OCI-LY1 (cell line): ENCODE measurements at regions not wholly inside any gene's neighbourhood (a gene's known extent, or its start where the extent isn't known, plus 50 kb on each side); places are given as distances from the start of the nearest gene placed in this dataset.

Experiments used
- H2AFZ ChIP-seq: fragments of 200-600 bp; sonication (generic), shearing (Covaris generic); 2 replicates; pipeline ENCODE4 v1.6.0; 2014; ENCODE audit warnings: antibody characterized with exemption, mild to moderate bottlenecking, low read length
- H3F3A ChIP-seq: fragments of 200-600 bp; sonication (generic), shearing (Covaris generic); 2 replicates; pipeline ENCODE4 v1.6.0; 2014; ENCODE audit warnings: mild to moderate bottlenecking, antibody characterized with exemption, low read length, moderate library complexity; ENCODE audit not compliant: insufficient read depth
- H3K27ac ChIP-seq: fragments of 200-600 bp; sonication (generic); 2 replicates; pipeline ENCODE4 v1.5.1; 2014; ENCODE audit warnings: low read length, mixed run types, mild to moderate bottlenecking, low read depth; ENCODE audit not compliant: poor library complexity, severe bottlenecking
- H3K27me3 ChIP-seq: fragments of 200-600 bp; sonication (generic); 2 replicates; pipeline ENCODE4 v1.6.0; 2014; ENCODE audit warnings: antibody characterized with exemption, mild to moderate bottlenecking, low read length, moderate library complexity; ENCODE audit not compliant: insufficient read depth
- H3K36me3 ChIP-seq: fragments of 200-600 bp; sonication (generic); 2 replicates; pipeline ENCODE4 v1.6.1; 2014; ENCODE audit warnings: mild to moderate bottlenecking, antibody characterized with exemption, low read length, moderate library complexity, mixed read lengths; ENCODE audit not compliant: insufficient read depth
- H3K4me1 ChIP-seq: fragments of 200-600 bp; sonication (generic); 2 replicates; pipeline ENCODE4 v1.5.1; 2014; ENCODE audit warnings: mild to moderate bottlenecking, low read length, moderate library complexity; ENCODE audit not compliant: insufficient read depth, severe bottlenecking
- H3K4me2 ChIP-seq: fragments of 200-600 bp; sonication (generic), shearing (Covaris generic); 2 replicates; pipeline ENCODE4 v1.6.1; 2014; ENCODE audit warnings: low read length
- H3K4me3 ChIP-seq: fragments of 200-600 bp; sonication (generic); 2 replicates; pipeline ENCODE4 v1.5.1; 2014; ENCODE audit warnings: low read length, low read depth, mild to moderate bottlenecking, mixed read lengths; ENCODE audit not compliant: poor library complexity, severe bottlenecking
- H3K79me2 ChIP-seq: fragments of 200-600 bp; shearing (Covaris generic); 2 replicates; pipeline ENCODE4 v1.6.1; 2016; ENCODE audit warnings: mixed run types, low read length, mixed read lengths; ENCODE audit not compliant: insufficient read depth
- H3K9ac ChIP-seq: fragments of 200-600 bp; sonication (generic), shearing (Covaris generic); 2 replicates; pipeline ENCODE4 v1.6.1; 2014; ENCODE audit warnings: mild to moderate bottlenecking, low read length, mixed read lengths
- H3K9me2 ChIP-seq: fragments of 200-600 bp; sonication (generic), shearing (Covaris generic); 2 replicates; pipeline ENCODE4 v1.6.1; 2014; ENCODE audit warnings: low read depth, mild to moderate bottlenecking, low read length, mixed read lengths
- H3K9me3 ChIP-seq: fragments of 200-600 bp; shearing (Covaris generic); 2 replicates; pipeline ENCODE4 v1.6.1; 2014; ENCODE audit warnings: low read length, mixed read lengths
- H4K20me1 ChIP-seq: fragments of 200-600 bp; sonication (generic), shearing (Covaris generic); 2 replicates; pipeline ENCODE4 v1.6.0; 2016; ENCODE audit warnings: mild to moderate bottlenecking, low read length; ENCODE audit not compliant: insufficient read depth
- EZH2 ChIP-seq: fragments of 200-600 bp; sonication (generic), shearing (Covaris generic); IDR thresholded peaks from 2 replicates; pipeline ENCODE4 v1.8.0; 2017; ENCODE audit warnings: borderline replicate concordance, mixed run types, mild to moderate bottlenecking, antibody characterized with exemption, low read length, moderate library complexity, mixed read lengths
- TF ChIP-seq, protein P1 (sequence below): fragments of 200-600 bp; sonication (generic), shearing (Covaris generic); IDR thresholded peaks from 2 replicates; pipeline ENCODE4 v1.5.1; 2017; ENCODE audit warnings: mild to moderate bottlenecking, antibody characterized with exemption, low read length, moderate library complexity, mixed read lengths

DNA sequence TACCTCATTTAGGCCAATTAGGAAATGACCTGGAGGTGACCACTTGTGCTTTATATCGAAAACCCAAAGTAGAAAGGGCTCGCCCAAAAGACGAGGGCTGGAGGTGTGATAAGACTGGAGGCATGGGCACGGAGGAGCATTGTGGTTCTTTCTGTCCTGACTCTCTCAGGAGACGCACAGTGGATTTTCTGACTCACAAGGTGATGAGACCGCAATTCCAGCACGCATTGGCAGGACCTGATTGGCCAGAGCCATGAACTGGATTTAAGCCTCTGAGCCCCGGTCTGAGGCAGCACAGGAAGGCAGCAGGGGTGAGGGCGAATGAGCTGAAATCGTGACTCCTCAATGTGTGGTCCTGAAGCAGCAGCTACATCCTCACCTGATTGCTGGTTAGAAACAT lies 559.1 kb upstream of the SALL1 start:
- no peak overlapping the region for H2AFZ ChIP-seq
- H3K9me2 ChIP-seq: no peaks in the 10 kb centered on the region
- TF ChIP-seq EZH2: no peak
- TF ChIP-seq, protein P1, sequence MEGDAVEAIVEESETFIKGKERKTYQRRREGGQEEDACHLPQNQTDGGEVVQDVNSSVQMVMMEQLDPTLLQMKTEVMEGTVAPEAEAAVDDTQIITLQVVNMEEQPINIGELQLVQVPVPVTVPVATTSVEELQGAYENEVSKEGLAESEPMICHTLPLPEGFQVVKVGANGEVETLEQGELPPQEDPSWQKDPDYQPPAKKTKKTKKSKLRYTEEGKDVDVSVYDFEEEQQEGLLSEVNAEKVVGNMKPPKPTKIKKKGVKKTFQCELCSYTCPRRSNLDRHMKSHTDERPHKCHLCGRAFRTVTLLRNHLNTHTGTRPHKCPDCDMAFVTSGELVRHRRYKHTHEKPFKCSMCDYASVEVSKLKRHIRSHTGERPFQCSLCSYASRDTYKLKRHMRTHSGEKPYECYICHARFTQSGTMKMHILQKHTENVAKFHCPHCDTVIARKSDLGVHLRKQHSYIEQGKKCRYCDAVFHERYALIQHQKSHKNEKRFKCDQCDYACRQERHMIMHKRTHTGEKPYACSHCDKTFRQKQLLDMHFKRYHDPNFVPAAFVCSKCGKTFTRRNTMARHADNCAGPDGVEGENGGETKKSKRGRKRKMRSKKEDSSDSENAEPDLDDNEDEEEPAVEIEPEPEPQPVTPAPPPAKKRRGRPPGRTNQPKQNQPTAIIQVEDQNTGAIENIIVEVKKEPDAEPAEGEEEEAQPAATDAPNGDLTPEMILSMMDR: no peak
- no peaks in the 10 kb centered on the region for H3F3A ChIP-seq
- no peak overlapping the region for H3K4me3 ChIP-seq
- H3K4me2 ChIP-seq: no peak overlapping the region
- no peak overlapping the region for H3K9ac ChIP-seq
- no peaks in the 10 kb centered on the region for H3K27me3 ChIP-seq
- no peak overlapping the region for H3K27ac ChIP-seq
- H3K9me3 ChIP-seq: no peaks in the 10 kb centered on the region
- no peaks in the 10 kb centered on the region for H3K79me2 ChIP-seq
- no peaks in the 10 kb centered on the region for H3K4me1 ChIP-seq
- H3K36me3 ChIP-seq: no peaks in the 10 kb centered on the region
- no peaks in the 10 kb centered on the region for H4K20me1 ChIP-seq

- Histone ChIP-seq H3K36me3 (no peaks in the 10 kb centered on the region), H4K20me1 (no peaks in the 10 kb centered on the region), H3K27me3 (no peaks in the 10 kb centered on the region), H2AFZ (no peak overlapping the region), H3K4me1 (no peaks in the 10 kb centered on the region), H3K9me2 (no peaks in the 10 kb centered on the region), H3K27ac (no peak overlapping the region), H3K9ac (no peak overlapping the region), H3K4me3 (no peak overlapping the region), H3K9me3 (no peaks in the 10 kb centered on the region), H3F3A (no peaks in the 10 kb centered on the region), H3K79me2 (no peaks in the 10 kb centered on the region), H3K4me2 (no peak overlapping the region)
- TF ChIP-seq EZH2: no peak
- TF ChIP-seq, protein P1: no peak
These were observed 557.8 kb upstream of the SALL1 start for GRCh38 chr16:51708861-51709260.

DNA sequence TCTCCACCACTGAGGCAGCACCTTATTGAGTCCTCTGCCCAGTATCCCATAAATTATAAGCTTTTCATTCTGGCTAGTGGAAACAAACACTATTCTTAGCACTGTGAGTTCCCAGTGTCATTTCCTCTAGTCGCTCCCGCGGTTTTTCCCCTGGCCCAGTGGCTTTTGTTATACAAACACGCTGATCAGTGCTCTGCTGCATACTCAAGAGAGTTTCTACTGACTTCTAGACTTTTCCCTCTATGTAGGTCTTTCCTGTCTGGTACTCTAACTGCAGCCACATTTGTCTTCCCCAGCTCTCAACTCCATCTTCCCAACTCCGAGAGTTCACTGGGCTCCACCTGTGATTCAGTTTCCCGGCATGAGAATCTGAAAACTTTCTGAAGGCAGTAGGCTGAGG lies 556.6 kb upstream of the SALL1 start:
- H3F3A ChIP-seq: no peaks in the 10 kb centered on the region
- no peaks in the 10 kb centered on the region for H3K79me2 ChIP-seq
- TF ChIP-seq EZH2: no peak
- TF ChIP-seq, protein P1: no peak
- no peaks in the 10 kb centered on the region for H3K36me3 ChIP-seq
- H3K4me3 ChIP-seq: no peak overlapping the region
- H3K9ac ChIP-seq: no peak overlapping the region
- H2AFZ ChIP-seq: no peak overlapping the region
- no peak overlapping the region for H3K4me2 ChIP-seq
- no peaks in the 10 kb centered on the region for H3K9me3 ChIP-seq
- H3K27ac ChIP-seq: no peak overlapping the region
- no peaks in the 10 kb centered on the region for H3K4me1 ChIP-seq
- no peaks in the 10 kb centered on the region for H3K9me2 ChIP-seq
- H3K27me3 ChIP-seq: no peaks in the 10 kb centered on the region
- no peaks in the 10 kb centered on the region for H4K20me1 ChIP-seq
